ENCODE measurements at regions not wholly inside any gene's neighbourhood (a gene's known extent, or its start where the extent isn't known, plus 50 kb on each side); places are given as distances from the start of the nearest gene placed in this dataset.

- no peak for DNase-seq
These were observed 49.8 kb upstream of the RGMA start for GRCh38 chr15:93138681-93139250.

Measured in stimulated activated CD8-positive, alpha-beta memory T cell treated with anti-CD3 and anti-CD28 coated beads, Interleukin-4, amount 100 ng/mL, for 48 hours (primary cell).